ENCODE measurements at regions not wholly inside any gene's neighbourhood (a gene's known extent, or its start where the extent isn't known, plus 50 kb on each side); places are given as distances from the start of the nearest gene placed in this dataset.

DNA sequence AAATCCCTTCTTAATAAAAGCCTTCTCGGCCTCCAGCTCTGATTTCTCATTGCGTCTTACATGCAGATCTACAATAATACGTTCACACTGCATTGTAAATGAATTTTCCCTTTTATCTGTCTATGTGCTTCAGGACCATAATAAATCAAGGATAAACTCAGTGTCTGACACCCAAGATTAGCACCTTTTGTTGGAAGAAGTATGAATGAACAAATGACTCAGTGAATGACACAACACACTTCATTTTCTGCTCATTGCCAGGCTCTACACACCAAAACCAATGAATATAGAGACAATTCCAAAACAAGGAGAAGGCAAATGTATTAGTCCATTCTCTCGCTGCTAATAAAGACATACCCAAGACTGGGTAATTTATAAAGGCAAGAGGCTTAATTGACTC is 1224.4 kb downstream of the EFNB2 start:
- POLR2A ChIA-PET = no interaction called here
- no peak overlapping the region for H3K4me3 ChIP-seq (ENCODE audit: low read depth, low read length)
- CTCF ChIA-PET = no interaction called here
- H3K36me3 ChIP-seq (ENCODE audit: control insufficient read depth in 2 of 2, insufficient read depth in 1 of 2, low read length in 2 of 2) = no peaks in the 10 kb centered on the region
- H3K4me1 ChIP-seq (ENCODE audit: control insufficient read depth, insufficient read depth, low read length) = no peaks in the 10 kb centered on the region
- no peaks in the 10 kb centered on the region for H3K9me3 ChIP-seq (ENCODE audit: control insufficient read depth, insufficient read depth, low read depth, low read length)
- TF ChIP-seq, protein P1, sequence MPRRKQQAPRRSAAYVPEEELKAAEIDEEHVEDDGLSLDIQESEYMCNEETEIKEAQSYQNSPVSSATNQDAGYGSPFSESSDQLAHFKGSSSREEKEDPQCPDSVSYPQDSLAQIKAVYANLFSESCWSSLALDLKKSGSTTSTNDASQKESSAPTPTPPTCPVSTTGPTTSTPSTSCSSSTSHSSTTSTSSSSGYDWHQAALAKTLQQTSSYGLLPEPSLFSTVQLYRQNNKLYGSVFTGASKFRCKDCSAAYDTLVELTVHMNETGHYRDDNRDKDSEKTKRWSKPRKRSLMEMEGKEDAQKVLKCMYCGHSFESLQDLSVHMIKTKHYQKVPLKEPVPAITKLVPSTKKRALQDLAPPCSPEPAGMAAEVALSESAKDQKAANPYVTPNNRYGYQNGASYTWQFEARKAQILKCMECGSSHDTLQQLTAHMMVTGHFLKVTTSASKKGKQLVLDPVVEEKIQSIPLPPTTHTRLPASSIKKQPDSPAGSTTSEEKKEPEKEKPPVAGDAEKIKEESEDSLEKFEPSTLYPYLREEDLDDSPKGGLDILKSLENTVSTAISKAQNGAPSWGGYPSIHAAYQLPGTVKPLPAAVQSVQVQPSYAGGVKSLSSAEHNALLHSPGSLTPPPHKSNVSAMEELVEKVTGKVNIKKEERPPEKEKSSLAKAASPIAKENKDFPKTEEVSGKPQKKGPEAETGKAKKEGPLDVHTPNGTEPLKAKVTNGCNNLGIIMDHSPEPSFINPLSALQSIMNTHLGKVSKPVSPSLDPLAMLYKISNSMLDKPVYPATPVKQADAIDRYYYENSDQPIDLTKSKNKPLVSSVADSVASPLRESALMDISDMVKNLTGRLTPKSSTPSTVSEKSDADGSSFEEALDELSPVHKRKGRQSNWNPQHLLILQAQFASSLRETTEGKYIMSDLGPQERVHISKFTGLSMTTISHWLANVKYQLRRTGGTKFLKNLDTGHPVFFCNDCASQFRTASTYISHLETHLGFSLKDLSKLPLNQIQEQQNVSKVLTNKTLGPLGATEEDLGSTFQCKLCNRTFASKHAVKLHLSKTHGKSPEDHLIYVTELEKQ (tag by site-specific recombination; IDR thresholded peaks at IDR 0.05; ENCODE audit: borderline replicate concordance) = no peak
- TF ChIP-seq RBAK (tag by site-specific recombination; IDR thresholded peaks at IDR 0.05) = no peak
- TF ChIP-seq ZNF610 (tag by site-specific recombination; IDR thresholded peaks at IDR 0.05; ENCODE audit: borderline replicate concordance) = no peak
- TF ChIP-seq, protein P2, sequence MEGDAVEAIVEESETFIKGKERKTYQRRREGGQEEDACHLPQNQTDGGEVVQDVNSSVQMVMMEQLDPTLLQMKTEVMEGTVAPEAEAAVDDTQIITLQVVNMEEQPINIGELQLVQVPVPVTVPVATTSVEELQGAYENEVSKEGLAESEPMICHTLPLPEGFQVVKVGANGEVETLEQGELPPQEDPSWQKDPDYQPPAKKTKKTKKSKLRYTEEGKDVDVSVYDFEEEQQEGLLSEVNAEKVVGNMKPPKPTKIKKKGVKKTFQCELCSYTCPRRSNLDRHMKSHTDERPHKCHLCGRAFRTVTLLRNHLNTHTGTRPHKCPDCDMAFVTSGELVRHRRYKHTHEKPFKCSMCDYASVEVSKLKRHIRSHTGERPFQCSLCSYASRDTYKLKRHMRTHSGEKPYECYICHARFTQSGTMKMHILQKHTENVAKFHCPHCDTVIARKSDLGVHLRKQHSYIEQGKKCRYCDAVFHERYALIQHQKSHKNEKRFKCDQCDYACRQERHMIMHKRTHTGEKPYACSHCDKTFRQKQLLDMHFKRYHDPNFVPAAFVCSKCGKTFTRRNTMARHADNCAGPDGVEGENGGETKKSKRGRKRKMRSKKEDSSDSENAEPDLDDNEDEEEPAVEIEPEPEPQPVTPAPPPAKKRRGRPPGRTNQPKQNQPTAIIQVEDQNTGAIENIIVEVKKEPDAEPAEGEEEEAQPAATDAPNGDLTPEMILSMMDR (tag by site-specific recombination; IDR thresholded peaks at IDR 0.05) = no peak
- TF ChIP-seq, protein P3, sequence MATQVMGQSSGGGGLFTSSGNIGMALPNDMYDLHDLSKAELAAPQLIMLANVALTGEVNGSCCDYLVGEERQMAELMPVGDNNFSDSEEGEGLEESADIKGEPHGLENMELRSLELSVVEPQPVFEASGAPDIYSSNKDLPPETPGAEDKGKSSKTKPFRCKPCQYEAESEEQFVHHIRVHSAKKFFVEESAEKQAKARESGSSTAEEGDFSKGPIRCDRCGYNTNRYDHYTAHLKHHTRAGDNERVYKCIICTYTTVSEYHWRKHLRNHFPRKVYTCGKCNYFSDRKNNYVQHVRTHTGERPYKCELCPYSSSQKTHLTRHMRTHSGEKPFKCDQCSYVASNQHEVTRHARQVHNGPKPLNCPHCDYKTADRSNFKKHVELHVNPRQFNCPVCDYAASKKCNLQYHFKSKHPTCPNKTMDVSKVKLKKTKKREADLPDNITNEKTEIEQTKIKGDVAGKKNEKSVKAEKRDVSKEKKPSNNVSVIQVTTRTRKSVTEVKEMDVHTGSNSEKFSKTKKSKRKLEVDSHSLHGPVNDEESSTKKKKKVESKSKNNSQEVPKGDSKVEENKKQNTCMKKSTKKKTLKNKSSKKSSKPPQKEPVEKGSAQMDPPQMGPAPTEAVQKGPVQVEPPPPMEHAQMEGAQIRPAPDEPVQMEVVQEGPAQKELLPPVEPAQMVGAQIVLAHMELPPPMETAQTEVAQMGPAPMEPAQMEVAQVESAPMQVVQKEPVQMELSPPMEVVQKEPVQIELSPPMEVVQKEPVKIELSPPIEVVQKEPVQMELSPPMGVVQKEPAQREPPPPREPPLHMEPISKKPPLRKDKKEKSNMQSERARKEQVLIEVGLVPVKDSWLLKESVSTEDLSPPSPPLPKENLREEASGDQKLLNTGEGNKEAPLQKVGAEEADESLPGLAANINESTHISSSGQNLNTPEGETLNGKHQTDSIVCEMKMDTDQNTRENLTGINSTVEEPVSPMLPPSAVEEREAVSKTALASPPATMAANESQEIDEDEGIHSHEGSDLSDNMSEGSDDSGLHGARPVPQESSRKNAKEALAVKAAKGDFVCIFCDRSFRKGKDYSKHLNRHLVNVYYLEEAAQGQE (tag by site-specific recombination; IDR thresholded peaks at IDR 0.05) = no peak
- no peak for TF ChIP-seq ZNF830 (tag by site-specific recombination; IDR thresholded peaks at IDR 0.05; ENCODE audit: low read depth)
- TF ChIP-seq OVOL3 (tag by site-specific recombination; IDR thresholded peaks at IDR 0.05) = no peak
- TF ChIP-seq ZNF76 (tag by site-specific recombination; IDR thresholded peaks at IDR 0.05; ENCODE audit: borderline replicate concordance, low read depth) = no peak
- no peak for TF ChIP-seq ZIC2 (tag by site-specific recombination; IDR thresholded peaks at IDR 0.05)
- no peak overlapping the region for H3K27ac ChIP-seq (ENCODE audit: extremely low read depth, low read depth, low read length)

DNA sequence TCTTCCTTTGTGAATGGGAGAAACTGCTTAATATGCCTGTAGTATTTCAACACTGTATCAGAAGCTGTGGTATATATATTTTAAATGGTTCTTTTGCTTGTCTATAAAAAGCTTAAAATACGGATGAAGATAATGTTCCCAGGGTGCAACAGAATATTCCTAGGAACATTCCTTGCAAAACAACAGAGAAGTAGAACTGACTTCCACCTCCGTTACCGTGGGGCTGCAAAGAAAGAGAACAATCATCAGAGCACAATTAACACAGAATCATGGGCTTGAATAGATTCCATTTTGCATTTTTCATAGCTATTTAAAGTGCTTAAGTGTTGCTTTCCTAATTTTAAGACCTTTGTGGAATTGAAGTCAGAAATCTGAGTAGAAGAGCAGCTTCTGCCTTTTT is 1227.7 kb downstream of the EFNB2 start:
- no peaks in the 10 kb centered on the region for H3K9me3 ChIP-seq (ENCODE audit: control insufficient read depth, insufficient read depth, low read depth, low read length)
- TF ChIP-seq, protein P4, sequence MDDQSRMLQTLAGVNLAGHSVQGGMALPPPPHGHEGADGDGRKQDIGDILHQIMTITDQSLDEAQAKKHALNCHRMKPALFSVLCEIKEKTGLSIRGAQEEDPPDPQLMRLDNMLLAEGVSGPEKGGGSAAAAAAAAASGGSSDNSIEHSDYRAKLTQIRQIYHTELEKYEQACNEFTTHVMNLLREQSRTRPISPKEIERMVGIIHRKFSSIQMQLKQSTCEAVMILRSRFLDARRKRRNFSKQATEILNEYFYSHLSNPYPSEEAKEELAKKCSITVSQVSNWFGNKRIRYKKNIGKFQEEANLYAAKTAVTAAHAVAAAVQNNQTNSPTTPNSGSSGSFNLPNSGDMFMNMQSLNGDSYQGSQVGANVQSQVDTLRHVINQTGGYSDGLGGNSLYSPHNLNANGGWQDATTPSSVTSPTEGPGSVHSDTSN (CRISPR knock-in tag; IDR thresholded peaks at IDR 0.05) = no peak
- TF ChIP-seq ZBTB17 (tag by site-specific recombination; IDR thresholded peaks at IDR 0.05) (no peak), ZNF768 (tag by site-specific recombination; IDR thresholded peaks at IDR 0.05) (no peak), REPIN1 (tag by site-specific recombination; IDR thresholded peaks at IDR 0.05; ENCODE audit: low read depth) (no peak), ZNF624 (tag by site-specific recombination; IDR thresholded peaks at IDR 0.05) (no peak)
- TF ChIP-seq, protein P5, sequence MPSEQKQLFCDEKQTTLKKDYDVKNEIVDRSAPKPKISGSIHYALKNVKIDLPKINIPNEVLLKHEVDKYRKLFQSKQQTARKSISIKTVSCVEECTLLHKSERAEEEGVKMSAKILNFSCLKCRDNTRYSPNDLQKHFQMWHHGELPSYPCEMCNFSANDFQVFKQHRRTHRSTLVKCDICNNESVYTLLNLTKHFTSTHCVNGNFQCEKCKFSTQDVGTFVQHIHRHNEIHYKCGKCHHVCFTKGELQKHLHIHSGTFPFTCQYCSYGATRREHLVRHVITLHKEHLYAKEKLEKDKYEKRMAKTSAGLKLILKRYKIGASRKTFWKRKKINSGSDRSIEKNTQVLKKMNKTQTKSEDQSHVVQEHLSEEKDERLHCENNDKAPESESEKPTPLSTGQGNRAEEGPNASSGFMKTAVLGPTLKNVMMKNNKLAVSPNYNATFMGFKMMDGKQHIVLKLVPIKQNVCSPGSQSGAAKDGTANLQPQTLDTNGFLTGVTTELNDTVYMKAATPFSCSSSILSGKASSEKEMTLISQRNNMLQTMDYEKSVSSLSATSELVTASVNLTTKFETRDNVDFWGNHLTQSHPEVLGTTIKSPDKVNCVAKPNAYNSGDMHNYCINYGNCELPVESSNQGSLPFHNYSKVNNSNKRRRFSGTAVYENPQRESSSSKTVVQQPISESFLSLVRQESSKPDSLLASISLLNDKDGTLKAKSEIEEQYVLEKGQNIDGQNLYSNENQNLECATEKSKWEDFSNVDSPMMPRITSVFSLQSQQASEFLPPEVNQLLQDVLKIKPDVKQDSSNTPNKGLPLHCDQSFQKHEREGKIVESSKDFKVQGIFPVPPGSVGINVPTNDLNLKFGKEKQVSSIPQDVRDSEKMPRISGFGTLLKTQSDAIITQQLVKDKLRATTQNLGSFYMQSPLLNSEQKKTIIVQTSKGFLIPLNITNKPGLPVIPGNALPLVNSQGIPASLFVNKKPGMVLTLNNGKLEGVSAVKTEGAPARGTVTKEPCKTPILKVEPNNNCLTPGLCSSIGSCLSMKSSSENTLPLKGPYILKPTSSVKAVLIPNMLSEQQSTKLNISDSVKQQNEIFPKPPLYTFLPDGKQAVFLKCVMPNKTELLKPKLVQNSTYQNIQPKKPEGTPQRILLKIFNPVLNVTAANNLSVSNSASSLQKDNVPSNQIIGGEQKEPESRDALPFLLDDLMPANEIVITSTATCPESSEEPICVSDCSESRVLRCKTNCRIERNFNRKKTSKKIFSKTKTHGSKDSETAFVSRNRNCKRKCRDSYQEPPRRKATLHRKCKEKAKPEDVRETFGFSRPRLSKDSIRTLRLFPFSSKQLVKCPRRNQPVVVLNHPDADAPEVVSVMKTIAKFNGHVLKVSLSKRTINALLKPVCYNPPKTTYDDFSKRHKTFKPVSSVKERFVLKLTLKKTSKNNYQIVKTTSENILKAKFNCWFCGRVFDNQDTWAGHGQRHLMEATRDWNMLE (tag by site-specific recombination; conservative IDR thresholded peaks at IDR 0.05; ENCODE audit: low read depth) = no peak
- TF ChIP-seq, protein P1 (tag by site-specific recombination; IDR thresholded peaks at IDR 0.05; ENCODE audit: borderline replicate concordance) = no peak
- H3K27ac ChIP-seq (ENCODE audit: extremely low read depth, low read depth, low read length) = no peak overlapping the region
- no peak overlapping the region for H3K4me3 ChIP-seq (ENCODE audit: low read depth, low read length)
- ChIA-PET POLR2A (interaction anchor here (0.6 kb wide), 1 partner anchor 1221 kb away, joined by 3 read pairs; no protein-coding TSS in a partner anchor), CTCF (no interaction called here)
- no peaks in the 10 kb centered on the region for H3K4me1 ChIP-seq (ENCODE audit: control insufficient read depth, insufficient read depth, low read length)
- H3K36me3 ChIP-seq (ENCODE audit: control insufficient read depth in 2 of 2, insufficient read depth in 1 of 2, low read length in 2 of 2) = no peaks in the 10 kb centered on the region
